A673 (cell line): ENCODE measurements at regions not wholly inside any gene's neighbourhood (a gene's known extent, or its start where the extent isn't known, plus 50 kb on each side); places are given as distances from the start of the nearest gene placed in this dataset.

Experiments used
- CTCF ChIP-seq: fragments of 300-800, 200-600 bp; sonication (generic); conservative IDR thresholded peaks from 2 replicates; pipeline ENCODE4 v1.5.1; 2017; ENCODE audit warnings: low read depth, mild to moderate bottlenecking, antibody characterized with exemption, low read length, moderate library complexity, mixed read lengths
- EZH2 ChIP-seq: fragments of 200-600 bp; sonication (generic); IDR thresholded peaks from 2 replicates; pipeline ENCODE4 v1.6.1; 2017; ENCODE audit warnings: borderline replicate concordance, low read depth, mild to moderate bottlenecking, mixed read lengths, antibody characterized with exemption, low read length; ENCODE audit not compliant: poor library complexity, severe bottlenecking

GRCh38 chr3:111465081-111465670, 76.8 kb upstream of the CD96 start:
- TF ChIP-seq CTCF (no peak), EZH2 (no peak)
